Calu3 (cell line): ENCODE measurements at regions not wholly inside any gene's neighbourhood (a gene's known extent, or its start where the extent isn't known, plus 50 kb on each side); places are given as distances from the start of the nearest gene placed in this dataset.

ENCODE experiments used
- BruUV-seq: library from RNA; stranded (reverse); fragments of 400-500 nt; replicated peaks from 2 replicates; lab custom pipeline; 2021; lab: Mats Ljungman, UMichigan
- CTCF ChIA-PET: fragments of 300-600 bp; sonication (Branson Sonifier 250); formaldehyde crosslinking; loops from one replicate; lab custom pipeline; 2022; ENCODE audit warnings: antibody characterized with exemption; lab: Charles Lee
- DNase-seq: peaks from one replicate; pipeline ENCODE4 v3.0.0; 2022
- H3K27ac Mint-ChIP-seq: one replicate; pipeline ENCODE4 v1.8.0; 2022; ENCODE audit warnings: mixed read lengths; ENCODE audit not compliant: unreplicated experiment
- H3K27me3 Mint-ChIP-seq: one replicate; pipeline ENCODE4 v1.8.0; 2022; ENCODE audit warnings: mixed read lengths; ENCODE audit not compliant: unreplicated experiment
- H3K36me3 Mint-ChIP-seq: one replicate; pipeline ENCODE4 v1.8.0; 2022; ENCODE audit warnings: mild to moderate bottlenecking, moderate library complexity, mixed read lengths; ENCODE audit not compliant: insufficient read depth, unreplicated experiment
- H3K4me1 Mint-ChIP-seq: one replicate; pipeline ENCODE4 v1.8.0; 2022; ENCODE audit warnings: mild to moderate bottlenecking, low read depth, mixed read lengths; ENCODE audit not compliant: unreplicated experiment
- H3K4me3 Mint-ChIP-seq: one replicate; pipeline ENCODE4 v1.8.0; 2022; ENCODE audit warnings: mild to moderate bottlenecking, low read depth, moderate library complexity, mixed read lengths; ENCODE audit not compliant: unreplicated experiment
- H3K9me3 Mint-ChIP-seq: one replicate; pipeline ENCODE4 v1.8.0; 2022; ENCODE audit warnings: low read depth, mixed read lengths; ENCODE audit not compliant: unreplicated experiment
- CTCF ChIP-seq: fragments of 200-600 bp; IDR thresholded peaks from one replicate; pipeline ENCODE4 v1.8.0; 2022; ENCODE audit warnings: antibody characterized with exemption; ENCODE audit not compliant: unreplicated experiment
- intact Hi-C: fragments of 100-400 bp; cut with micrococcal nuclease; formaldehyde crosslinking; loops from one replicate; pipeline ENCODE4 v1.10.0; 2022; ENCODE audit not compliant: unreplicated experiment

GRCh38 chr2:147062073-147062472 lies 782.8 kb upstream of the ACVR2A start:
- DNase-seq, result no peak
- BruUV-seq, result no TSS peak
- intact Hi-C loops, result no loop called here
- CTCF ChIA-PET, result interaction anchor here (1.5 kb wide), 1 partner anchor 17 kb away, joined by 4 read pairs; no protein-coding TSS in a partner anchor
- no peaks in the 10 kb centered on the region for H3K27me3 Mint-ChIP-seq
- peaks cover 4% of the 10 kb centered on the region for H3K9me3 Mint-ChIP-seq
- H3K27ac Mint-ChIP-seq, result no peak overlapping the region
- peaks cover 13% of the 10 kb centered on the region for H3K4me1 Mint-ChIP-seq
- no peak for TF ChIP-seq CTCF
- no peaks in the 10 kb centered on the region for H3K36me3 Mint-ChIP-seq
- H3K4me3 Mint-ChIP-seq, result no peak overlapping the region

- Mint-ChIP-seq H3K4me1 (peaks cover 13% of the 10 kb centered on the region), H3K27ac (no peak overlapping the region), H3K36me3 (no peaks in the 10 kb centered on the region), H3K9me3 (peaks cover 4% of the 10 kb centered on the region), H3K27me3 (no peaks in the 10 kb centered on the region), H3K4me3 (no peak overlapping the region)
- BruUV-seq, result no TSS peak
- intact Hi-C loops, result no loop called here
- CTCF ChIA-PET, result interaction anchor here (1.5 kb wide), 1 partner anchor 16 kb away, joined by 5 read pairs; no protein-coding TSS in a partner anchor
- no peak for TF ChIP-seq CTCF
- DNase-seq, result no peak
Observed at GRCh38 chr2:147061269-147061668, 783.6 kb upstream of the ACVR2A start.

GRCh38 chr2:147057892-147058490 lies 786.8 kb upstream of the ACVR2A start:
- TF ChIP-seq CTCF, result no peak
- intact Hi-C loops, result no loop called here
- Mint-ChIP-seq H3K27me3 (no peaks in the 10 kb centered on the region), H3K9me3 (no peaks in the 10 kb centered on the region), H3K4me3 (no peak overlapping the region), H3K36me3 (no peaks in the 10 kb centered on the region), H3K27ac (no peak overlapping the region), H3K4me1 (peaks cover 13% of the 10 kb centered on the region)
- no peak for DNase-seq
- no TSS peak for BruUV-seq
- CTCF ChIA-PET, result no interaction called here

- H3K27ac Mint-ChIP-seq, result no peak overlapping the region
Observed at GRCh38 chr2:147051814-147052213, 793.0 kb upstream of the ACVR2A start.

More at GRCh38 chr2:147051814-147052213, 793.0 kb upstream of the ACVR2A start:
- CTCF ChIA-PET, result no interaction called here
- no peaks in the 10 kb centered on the region for H3K36me3 Mint-ChIP-seq
- H3K27me3 Mint-ChIP-seq, result no peaks in the 10 kb centered on the region
- no peaks in the 10 kb centered on the region for H3K9me3 Mint-ChIP-seq
- TF ChIP-seq CTCF, result no peak
- no peak overlapping the region for H3K4me3 Mint-ChIP-seq
- no TSS peak for BruUV-seq
- DNase-seq, result no peak
- intact Hi-C loops, result no loop called here
- H3K4me1 Mint-ChIP-seq, result no peaks in the 10 kb centered on the region
